GM19463 (cell line): ENCODE measurements at regions not wholly inside any gene's neighbourhood (a gene's known extent, or its start where the extent isn't known, plus 50 kb on each side); places are given as distances from the start of the nearest gene placed in this dataset.

Experiments
- ATAC-seq: cut with Tn5 transposase; IDR thresholded peaks from one replicate; pipeline ENCODE4 v1.9.1; 2021; ENCODE audit warnings: mild to moderate bottlenecking, moderate library complexity; ENCODE audit not compliant: unreplicated experiment

DNA sequence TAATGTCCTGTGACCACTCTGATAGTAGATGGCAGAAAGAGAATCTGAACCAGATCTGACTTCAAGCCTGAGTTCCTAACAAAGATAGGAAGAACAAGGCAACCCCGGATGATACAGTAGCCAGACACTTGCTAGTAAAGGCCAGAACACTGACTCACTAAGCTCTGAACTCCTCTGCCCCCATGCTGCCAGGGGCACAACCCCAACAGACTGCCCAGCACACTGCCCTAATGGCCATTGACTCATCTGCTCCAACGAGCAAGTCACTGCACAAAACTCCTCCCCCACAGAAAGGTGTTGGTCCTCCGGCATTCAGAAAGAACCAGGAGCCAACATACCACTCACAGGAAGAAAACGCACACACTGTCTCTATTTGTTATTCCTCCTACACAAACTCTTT, 179.6 kb upstream of the NUDT4 start:
- ATAC-seq, result no peak

DNA sequence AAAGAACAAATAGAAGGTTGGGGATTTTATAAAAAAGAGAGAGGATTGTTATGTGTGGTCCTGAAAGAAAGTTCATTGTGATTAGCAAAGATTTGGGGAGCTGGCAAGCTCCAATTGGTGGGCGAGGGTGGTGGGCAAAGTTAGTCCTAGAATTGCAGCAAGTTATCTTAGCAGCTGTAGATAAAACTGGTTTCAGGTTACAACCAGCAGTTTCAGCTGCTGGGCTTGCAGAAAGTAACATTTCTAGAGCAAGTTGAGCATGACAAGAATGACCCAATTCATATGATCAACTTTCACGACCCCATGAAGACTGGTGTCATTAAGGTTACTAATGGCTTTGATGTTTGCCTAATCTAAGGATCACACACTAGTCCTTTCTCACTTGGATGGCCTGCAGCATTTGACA, 177.9 kb upstream of the NUDT4 start:
- no peak for ATAC-seq

DNA sequence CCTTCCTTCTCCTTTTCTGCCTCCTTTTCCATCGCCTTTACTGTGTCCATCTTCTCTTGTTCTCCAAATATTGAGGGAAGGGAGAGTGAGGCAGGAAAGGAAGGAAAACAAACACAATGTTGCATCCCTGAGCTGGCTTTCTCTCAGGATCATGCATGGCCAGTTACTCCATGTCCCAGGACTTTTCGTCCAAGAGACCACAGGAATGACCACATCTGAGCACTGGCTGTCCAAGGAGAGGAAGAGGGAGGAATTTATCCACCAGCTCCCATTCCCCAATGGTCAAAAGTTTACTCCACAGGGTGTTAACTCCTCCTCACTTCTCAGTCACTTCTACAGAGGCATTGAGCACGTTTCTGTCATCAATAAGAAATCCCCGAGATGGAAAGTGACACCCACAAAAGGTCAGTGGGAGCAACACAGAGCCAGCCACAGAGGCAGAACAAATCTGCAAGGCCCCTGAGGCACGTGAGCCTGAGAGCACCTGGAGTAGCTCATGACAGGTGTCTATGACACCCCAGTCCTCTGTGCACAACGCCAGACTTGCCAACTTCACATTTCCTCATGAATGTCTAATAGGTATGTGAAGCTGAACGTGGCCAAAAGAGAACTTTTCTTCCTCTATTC, 177.3 kb upstream of the NUDT4 start:
- peak; percentile 76 for ATAC-seq

DNA sequence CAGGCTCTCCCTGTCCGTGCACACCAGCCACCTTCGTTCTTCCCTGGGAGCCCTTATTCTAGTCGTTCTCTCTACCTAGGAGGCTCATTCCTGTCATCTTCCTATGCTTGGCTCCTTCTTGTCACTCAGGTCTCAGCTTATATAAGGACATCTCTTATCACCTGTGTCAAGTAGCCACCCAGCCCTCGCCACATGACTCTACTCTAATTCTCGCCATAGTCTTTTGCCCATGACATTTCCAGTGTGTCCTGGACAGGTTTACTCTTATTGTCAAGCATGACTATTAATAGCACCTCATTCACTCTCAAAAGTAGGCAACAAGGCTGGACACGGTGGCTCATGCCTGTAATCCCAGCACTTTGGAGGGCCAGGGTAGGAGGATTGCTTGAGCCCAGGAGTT, 175.7 kb upstream of the NUDT4 start:
- no peak for ATAC-seq

DNA sequence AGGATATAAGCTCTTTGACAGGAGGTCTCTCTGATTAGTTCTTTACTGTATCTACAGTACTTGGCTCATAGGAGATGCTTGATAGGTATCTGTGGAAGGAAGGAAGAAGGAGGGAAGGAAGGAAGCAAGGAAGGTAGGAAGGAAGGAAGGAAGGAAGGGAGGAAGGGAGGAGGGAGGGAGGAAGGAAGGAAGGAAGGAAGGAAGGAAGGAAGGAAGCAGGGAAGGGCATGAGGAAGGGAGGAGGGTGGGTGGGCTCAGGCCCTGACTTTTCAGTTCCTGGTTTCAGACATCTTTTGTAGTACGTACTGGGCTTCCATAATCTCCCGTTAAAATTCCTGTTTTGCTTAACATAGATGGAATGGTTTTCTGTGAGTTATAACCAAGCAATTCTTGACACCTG, 175.0 kb upstream of the NUDT4 start:
- ATAC-seq, result no peak

DNA sequence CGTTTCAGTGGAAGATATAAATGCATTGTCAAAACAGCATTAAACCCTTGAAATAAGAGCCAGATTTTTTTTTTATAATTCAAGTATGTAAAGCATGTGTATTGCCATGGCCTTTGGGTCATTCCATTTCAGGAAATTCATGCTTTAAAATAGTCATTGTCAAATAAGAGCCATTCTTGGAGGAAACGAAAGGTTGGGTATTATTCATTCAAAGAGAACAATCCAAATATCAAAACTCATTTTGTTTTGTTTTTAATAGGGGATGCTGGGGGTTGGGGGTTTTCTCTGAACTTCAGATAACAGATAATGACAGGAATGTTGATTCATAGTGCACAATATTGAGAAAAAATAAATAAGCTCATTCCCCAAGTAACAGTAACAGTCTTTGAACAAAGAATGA, 174.4 kb upstream of the NUDT4 start:
- no peak for ATAC-seq

DNA sequence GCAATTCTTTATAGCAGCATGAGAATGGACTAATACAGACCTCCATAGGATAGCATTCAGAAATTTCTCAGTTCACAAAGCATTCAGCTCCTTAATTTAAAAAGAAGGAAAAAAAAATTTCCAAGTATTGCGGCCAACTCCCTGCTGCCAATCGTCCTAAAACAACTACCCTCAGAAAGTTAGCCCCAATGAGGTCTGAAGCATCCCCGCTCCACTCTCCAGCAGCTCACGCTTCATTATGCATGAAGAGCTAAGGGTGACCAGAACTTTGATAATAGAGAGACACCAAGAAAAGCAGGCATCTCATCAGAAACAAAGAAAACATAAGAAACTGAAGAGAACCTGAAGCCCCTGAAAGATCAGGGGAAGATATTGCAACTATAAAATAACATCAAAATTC, 172.8 kb upstream of the NUDT4 start:
- no peak for ATAC-seq

DNA sequence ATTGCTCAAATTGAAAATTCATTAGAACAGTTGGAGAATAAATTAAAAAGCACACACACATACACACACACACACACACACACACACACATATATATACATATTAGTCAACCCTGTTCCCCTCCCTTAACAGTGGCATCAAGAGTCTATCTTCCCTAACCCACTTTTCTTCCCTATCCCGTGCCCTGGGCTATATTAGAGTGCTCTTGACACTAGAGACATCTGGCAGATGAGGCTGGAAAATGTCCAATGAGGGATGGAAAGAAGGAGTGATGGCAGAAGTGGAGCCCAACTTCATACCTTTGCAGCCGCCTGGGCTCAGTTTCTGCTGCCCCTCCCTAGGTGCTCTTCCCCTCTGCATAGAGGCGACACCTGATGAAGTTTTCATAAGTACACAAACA, 172.4 kb upstream of the NUDT4 start:
- ATAC-seq, result no peak

DNA sequence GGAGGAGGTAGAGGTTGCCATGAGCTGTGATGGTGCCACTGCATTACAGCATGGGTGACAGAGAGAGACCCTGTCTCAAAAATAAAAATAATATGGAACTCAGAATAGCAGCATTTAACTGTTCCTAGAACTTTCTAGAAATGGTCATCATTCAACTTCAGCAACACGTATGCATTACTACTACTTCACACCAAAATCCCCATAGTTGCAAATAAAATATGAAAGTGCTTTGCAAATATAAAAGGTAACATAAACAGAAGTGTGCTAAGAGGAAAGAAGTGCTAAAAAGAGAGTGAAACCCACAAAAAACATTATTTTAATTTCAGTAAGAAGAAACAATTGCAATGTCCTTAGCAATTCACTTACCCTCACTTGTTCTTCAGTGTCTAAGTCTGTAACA, 169.7 kb upstream of the NUDT4 start:
- no peak for ATAC-seq

DNA sequence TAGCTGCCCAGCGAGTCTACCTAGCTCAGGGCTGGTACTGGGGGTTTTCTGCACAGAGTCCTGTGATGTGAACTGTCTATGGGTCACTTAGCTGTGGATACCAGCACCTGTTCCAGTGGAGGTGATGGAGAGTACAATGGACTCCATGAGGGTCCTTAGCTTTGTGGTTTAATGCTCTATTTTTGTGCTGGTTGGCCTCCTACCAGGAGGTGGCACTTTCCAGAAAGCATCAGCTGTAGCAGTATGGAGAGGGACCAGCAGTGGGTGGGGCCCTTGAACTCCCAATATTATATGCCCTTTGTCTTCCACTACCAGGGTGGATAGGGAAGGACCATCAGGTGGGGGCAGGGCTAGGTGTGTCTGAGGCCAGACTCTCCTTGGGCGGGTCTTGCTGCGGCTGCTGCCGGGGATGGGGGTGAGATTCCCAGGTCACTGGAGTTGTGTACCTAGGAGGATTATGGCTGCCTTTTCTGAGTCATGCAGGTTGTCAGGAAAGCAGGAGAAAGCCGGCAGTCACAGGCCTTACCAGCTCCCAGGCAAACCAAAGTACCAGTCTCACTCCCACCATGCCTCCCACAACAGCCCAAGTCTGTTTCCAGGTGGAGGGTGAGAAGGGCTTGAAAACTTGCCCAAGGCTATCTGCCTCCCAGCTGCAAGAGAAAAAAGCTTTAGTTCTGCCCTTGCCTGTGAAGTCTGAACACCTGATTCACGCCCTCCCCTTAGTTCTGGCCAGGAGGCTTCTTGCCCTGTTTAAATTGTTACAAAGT, 163.0 kb upstream of the NUDT4 start:
- ATAC-seq, result no peak

DNA sequence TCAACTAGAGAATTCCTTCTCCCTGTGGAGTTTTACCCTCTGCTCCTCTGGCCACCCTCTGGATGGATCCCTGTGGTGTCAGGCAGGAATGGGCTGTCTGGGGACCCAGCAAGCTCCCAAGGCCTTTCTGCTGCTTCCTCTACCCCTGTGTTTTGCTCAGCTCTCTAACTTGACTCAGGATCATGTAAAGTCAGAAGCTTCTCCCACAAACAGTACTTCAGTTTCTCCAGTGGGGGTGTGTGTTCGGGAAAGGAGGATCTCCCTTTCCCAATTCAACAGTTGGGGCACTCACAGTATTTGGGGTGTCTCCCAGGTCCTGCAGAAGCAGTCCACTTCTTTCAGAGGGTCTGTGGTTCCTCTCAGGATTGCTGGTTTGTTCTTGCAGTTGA, 162.4 kb upstream of the NUDT4 start:
- no peak for ATAC-seq

DNA sequence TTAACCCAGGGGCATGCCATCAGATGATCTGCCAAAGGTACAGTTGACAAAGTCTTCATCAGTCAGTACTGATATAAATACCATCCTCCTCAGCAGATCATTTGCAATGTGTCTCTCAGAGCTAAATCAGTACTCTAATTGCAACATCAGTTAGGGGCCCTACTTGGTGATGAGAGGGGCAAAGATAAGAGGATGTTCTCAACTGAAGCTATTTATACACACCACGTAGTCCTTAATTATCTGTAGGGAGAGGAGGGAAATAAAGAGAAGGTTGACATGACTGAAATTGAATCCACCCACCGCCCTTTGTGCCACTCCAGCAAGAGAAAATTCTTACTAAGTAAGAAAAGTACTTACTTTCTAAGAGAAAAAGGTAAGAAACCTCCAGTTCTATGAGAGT, 157.8 kb upstream of the NUDT4 start:
- ATAC-seq, result no peak

DNA sequence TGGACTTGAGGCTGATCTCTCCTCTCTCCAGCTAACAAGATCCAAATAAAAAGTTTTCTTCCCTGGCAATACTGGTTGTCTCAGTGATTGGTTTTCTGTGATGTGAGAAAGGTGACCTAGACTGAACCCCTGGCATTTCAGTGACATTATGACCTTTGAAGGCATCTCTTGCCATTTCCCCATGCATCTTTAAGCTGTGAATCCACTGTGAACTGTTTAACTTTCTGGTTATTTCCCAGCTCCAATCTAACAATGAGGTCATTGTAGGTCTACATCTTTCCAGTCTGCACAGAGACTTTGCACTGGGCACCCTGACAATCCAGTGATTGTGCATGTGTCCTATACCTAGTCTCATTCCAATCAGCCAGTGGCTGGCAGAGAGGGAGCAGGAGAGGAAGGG, 155.9 kb upstream of the NUDT4 start:
- ATAC-seq, result no peak

DNA sequence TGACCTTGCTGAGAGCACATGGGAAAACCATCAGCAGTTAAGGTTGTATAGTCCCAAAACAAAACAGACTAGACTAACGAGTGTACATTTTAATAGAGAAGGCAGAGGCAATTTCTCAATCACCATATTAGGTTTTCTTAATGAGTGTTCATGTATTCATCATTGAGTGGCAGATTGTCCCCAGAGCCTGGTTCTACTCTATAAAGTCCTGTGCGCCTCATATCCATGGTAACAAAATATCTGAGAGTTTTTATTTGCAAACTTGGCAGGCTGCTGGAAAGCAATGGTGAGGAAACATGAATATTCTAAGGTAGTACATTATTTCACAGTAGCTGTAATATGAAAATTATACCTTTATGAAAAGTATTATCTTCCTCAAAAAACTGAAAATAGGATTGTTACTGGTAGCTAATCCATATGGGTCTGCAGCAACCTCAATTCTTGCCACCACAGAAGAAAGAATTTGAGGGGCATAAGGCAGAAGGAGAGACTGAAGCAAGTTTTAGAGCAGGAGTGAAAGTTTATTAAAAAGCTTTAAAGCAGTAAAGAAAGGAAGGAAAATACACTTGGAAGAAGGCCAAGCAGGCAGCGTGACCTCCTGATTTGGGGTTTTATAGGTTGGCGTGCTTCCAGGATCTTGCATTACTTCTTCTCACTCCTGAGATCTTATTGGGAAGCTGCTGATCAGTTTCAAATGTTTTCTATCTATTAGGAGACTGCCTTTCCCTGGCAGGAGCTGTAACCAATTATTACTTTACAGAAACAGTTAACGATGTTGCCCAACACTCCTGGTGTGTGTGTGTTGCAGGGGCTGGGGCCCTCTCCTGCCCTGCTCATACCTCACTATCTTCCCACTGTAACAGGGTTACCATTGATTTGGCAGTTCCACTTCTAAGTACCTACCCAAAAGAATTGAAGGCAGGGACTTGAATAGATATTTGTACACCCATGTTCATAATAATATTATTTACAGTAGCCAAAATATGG, 154.0 kb upstream of the NUDT4 start:
- no peak for ATAC-seq

DNA sequence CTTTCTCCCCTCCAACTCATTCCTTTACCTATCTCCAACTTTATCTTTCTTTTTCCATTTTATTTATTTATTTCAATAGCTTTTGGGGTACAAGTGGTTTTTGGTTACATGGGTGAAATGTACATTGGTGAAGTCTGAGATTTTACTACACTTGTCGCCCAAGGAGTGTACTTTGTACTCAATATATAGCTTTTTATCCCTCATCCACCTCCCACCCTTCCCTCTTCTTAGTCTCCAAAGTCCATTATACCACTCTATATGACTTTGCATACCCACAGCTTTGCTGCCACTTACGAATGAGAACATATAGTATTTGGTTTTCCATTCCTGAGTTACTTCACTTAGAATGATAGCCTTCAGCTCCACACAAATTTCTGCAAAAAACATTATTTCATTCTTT, 152.6 kb upstream of the NUDT4 start:
- no peak for ATAC-seq

DNA sequence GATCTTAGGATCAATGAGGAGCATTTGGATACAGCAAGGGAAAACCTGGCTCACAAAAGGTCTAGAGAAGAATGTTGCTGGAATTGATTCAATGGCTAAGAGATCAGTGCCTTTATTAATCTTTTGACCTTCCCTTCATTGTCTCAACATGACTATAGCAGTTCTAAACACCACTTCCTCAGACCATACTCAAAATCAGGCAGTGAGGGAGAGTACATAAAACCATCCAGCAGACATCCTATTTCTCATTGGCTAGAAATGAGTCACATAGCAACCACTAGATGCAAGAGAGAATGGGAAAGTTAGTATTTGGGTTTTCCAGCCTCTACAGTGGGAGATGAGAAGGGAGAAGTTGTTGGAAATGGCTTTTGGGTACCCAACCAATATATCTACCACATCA, 151.4 kb upstream of the NUDT4 start:
- no peak for ATAC-seq

DNA sequence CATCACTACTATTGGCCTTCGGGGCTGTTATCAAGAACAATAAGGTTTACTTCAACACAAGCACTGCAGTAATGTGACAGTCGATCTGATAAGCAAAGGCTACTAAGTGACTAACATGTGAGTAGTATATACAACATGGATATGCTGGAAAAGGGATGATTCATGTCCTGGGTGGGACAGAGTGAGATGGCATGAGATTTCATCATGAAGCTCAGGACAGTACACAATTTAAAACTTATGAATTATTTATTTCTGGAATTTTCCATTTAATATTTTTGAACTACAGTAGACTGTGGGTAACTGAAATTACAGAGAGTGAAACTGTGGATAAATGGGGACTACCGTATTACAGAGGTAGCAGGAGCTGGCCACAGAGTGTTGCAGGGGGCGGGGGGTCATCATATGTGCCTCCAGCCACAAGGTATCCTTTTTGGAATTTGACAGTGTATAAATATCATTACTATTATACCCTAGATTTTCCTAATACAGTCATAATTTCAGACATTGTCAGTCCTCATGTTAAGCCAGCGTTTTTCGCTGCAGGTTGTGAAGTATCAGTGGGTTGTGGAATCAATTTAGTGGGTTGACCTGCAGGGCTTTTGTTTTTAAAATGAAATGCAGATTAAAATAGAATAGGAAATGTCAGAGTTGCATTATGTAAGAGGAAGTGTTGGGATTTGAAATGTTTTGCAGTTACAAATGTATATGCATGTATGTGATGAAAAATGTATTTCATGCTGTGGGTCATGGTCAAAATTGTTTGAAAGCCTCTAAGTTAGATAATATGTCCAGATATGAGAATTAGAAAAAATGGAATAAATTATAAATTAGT, 148.0 kb upstream of the NUDT4 start:
- no peak for ATAC-seq

DNA sequence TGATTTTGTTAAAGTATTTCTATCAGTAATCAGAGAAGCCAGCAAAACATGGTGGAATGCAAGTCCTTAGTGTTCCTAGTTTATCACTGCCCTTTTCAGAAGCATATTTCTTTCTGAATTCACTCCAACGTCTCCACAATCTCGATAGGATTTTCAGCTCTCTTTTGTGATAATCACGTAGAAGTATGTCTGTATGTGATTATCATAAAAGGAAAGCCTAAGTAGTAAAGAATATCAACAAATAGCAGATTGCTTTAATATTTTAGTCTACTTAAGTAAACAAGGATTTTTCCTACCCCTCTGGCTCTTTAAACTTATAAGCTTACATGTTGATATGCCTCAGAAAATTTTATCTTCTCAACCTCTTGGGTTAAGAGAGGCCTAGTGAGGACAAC, 147.4 kb upstream of the NUDT4 start:
- ATAC-seq, result no peak

DNA sequence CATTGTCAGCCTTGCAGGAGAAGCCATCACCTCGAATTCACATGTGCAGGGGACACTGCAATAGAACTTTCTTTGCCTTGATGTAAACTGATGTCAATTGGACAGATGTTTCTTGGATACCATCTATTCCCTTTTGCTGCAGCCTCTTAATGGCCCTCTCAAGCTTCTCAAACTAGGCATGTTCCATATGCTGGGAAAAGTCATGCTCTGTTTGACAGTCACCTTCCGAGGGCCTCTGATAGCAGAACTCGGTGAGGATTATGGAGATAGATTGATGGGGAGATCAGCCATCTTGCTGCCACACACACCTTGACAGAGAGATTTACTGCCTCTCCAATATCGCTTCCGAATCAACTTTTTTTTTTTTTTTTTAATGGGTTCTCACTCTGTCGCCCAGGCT, 145.8 kb upstream of the NUDT4 start:
- no peak for ATAC-seq

DNA sequence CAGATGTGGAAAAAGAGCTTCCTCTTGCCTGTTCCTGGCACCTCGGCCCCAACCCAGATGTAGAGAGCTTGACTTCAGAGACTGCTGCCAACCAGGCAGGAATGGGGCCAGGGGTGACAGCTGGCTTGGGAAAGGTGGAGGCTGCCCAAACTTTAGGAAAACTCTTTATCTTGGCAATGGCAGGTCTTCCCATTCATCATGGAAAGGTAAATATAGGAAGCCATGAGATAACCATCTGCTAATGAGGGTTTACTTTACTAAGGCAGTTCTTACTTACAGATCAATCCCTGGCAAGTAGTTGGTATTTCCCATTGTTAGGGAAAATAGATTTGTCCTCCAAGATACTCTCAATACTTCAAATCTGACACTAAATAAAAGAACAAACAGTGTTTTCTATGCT, 143.1 kb upstream of the NUDT4 start:
- no peak for ATAC-seq

DNA sequence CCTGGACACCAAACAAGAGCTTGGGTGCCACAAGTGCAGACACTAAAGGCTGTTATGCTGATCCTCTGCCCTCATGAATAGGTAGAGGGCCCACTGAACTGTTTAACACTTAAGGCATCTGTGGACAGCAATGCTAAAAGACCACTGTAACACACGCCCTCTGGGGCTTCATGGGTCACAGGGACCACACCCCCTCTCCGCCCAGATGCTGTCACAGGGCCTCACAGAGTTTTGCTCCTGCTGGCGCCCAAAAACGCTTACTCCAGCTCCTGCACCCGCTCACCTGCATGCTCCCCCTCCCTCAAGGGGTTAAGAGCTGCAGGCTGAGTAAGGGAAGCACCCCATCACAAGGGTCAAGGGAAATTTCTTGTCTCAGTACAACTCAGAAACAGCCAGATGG, 141.8 kb upstream of the NUDT4 start:
- no peak for ATAC-seq
